HG02943 (cell line): ENCODE measurements at regions not wholly inside any gene's neighbourhood (a gene's known extent, or its start where the extent isn't known, plus 50 kb on each side); places are given as distances from the start of the nearest gene placed in this dataset.

Source experiments
- ATAC-seq: cut with Tn5 transposase; IDR thresholded peaks from one replicate; pipeline ENCODE4 v1.9.1; 2021; ENCODE audit warnings: mild to moderate bottlenecking, low read depth, moderate library complexity; ENCODE audit not compliant: unreplicated experiment

- ATAC-seq, result no peak
These were observed 181.6 kb upstream of the GPR12 start for GRCh38 chr13:26942184-26942583.

GRCh38 chr13:26941345-26942174, 181.0 kb upstream of the GPR12 start:
- no peak for ATAC-seq

- no peak for ATAC-seq
These were observed 173.5 kb upstream of the GPR12 start for GRCh38 chr13:26934096-26934495.

- no peak for ATAC-seq
These were observed 171.9 kb upstream of the GPR12 start for GRCh38 chr13:26932465-26932864.

- ATAC-seq, result no peak
These were observed 169.6 kb upstream of the GPR12 start for GRCh38 chr13:26929971-26930730.

DNA sequence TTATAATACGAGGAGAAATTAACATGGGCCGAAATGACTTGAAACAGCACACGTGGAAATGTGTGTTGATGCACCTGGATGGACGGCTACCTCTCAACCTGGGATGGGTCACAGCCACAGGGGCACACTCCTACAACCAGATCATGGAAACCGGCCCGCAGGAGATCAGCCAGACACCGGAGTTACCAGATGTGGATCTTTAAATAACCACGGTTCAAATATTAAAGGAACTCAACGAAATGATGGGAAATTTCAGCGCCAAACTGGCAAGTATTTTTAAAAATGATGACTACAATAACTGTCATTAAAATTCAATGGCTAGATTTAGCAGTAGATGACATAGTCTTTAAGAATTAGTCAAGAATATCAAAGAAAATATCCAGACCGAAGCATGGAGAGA, 166.9 kb upstream of the GPR12 start:
- no peak for ATAC-seq

GRCh38 chr13:26926371-26926770, 165.8 kb upstream of the GPR12 start:
- no peak for ATAC-seq

- ATAC-seq, result no peak
These were observed 163.4 kb upstream of the GPR12 start for GRCh38 chr13:26923824-26924605.

DNA sequence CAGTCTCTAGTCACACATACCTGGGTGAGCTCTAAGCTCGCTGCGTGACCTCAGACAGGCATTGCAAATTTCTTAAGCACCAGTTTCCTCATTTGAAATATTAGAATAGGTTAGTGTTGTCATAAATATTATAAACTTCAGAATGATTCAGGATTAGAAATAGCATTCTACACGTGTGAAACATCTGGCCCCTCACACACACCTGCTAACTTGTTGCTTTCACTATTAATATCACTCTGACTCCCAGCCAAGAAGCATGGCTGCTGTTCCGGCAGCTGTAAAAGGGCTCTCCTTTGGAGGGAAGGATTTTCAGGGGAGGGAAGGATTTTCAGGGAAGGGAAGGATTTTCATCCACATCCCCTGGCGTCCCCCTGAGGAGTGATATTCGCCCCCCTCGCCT, 161.3 kb upstream of the GPR12 start:
- ATAC-seq, result no peak

GRCh38 chr13:26920614-26921355, 160.2 kb upstream of the GPR12 start:
- no peak for ATAC-seq

- ATAC-seq, result no peak
These were observed 159.1 kb upstream of the GPR12 start for GRCh38 chr13:26919732-26920131.

GRCh38 chr13:26919311-26919710, 158.7 kb upstream of the GPR12 start:
- no peak for ATAC-seq

- no peak for ATAC-seq
These were observed 154.0 kb upstream of the GPR12 start for GRCh38 chr13:26914624-26915023.

- ATAC-seq, result no peak
These were observed 153.6 kb upstream of the GPR12 start for GRCh38 chr13:26914148-26914547.

DNA sequence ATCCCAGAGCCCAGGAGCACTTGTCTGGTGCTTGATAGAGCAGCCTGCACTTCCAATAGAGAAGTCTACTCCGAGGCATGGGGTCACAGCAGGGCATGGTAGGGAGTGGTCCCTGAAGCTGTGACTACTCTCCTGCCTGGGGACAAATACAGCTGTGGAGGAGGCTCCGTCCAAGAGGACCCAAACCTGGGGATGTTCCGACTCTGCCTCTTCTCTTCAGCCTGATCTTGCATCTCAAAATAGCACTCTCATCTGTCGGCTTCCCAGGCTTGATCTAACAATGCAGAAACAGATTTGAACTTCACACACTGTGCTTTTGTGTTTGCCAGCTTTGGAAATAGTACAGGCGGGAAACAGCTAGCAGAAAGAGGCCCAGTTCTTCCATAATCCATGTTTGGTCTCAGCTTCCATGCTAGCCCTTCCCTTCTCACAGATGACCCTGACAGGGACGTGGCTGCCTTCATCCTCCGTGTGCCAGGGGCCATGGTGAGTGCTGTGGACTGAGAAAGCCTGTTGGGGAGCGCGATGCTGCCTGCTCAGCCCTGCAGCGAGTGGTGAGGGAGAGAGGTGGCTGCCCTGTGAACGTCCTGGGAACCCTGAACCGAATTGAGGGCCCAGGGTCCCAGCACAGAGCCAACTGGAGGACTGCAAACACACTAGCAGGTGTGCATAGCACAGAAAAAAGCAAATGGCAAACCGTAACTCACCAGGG, 150.3 kb upstream of the GPR12 start:
- no peak for ATAC-seq

- ATAC-seq, result no peak
These were observed 148.9 kb upstream of the GPR12 start for GRCh38 chr13:26909477-26909876.

DNA sequence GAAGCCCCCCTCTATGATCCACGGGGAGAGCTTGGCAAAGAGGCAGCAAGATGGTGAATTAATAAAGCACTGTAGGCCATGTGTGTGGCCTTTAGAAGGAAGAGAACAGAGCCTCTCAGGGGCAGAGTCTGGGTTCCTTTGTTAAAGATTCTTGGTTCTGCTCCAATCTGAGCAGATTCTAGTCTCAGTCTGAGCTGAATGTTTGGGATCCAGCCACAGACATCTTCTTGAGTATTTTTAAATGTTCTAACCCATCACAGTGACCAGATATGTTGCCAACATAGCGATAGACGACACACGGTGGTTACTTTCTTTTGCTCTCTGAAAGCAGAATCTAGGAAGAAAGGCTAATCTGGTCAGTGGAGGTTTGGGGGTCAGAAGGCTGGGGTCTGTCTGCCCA, 147.5 kb upstream of the GPR12 start:
- no peak for ATAC-seq

DNA sequence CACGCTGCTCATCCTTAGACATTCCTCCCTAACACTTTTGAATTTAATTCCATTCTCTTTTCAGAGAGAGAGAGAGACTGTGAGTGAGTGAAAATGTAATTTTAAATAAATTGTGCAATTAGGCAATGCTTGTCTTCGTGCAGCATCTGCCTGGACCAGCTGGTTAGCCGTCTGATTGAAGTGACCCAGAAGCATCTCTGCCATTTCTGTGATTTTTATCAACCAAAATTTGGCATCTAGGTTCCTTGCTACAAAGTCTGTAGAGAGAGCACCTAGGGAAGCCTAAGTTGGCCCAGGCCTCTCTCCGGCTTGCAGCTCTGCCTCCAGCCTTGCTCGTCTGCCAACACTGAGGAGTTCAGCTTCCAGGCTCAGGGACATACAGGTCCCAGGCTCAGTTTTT, 138.6 kb upstream of the GPR12 start:
- ATAC-seq, result no peak

GRCh38 chr13:26897706-26898550, 137.3 kb upstream of the GPR12 start:
- no peak for ATAC-seq
